Panc1 (cell line): ENCODE measurements at regions not wholly inside any gene's neighbourhood (a gene's known extent, or its start where the extent isn't known, plus 50 kb on each side); places are given as distances from the start of the nearest gene placed in this dataset.
"Not testable (repeated sequence)": the region's sequence is repeated elsewhere in the genome, so short reads cannot be mapped to it uniquely, and the experiment has no call there.

Experiments used
- POLR2AphosphoS5 ChIP-seq: IDR thresholded peaks from 2 replicates; pipeline ENCODE4 v1.6.1; 2012; ENCODE audit warnings: mild to moderate bottlenecking, low read depth, low read length, moderate library complexity
- REST ChIP-seq, 2 experiments: IDR thresholded peaks; 2 replicates each; pipeline ENCODE4 v1.6.1; 2011 to 2012; ENCODE audit warnings: low read depth in 2 of 2, control low read depth in 1 of 2, low read length in 1 of 2, mild to moderate bottlenecking in 1 of 2, moderate library complexity in 1 of 2; ENCODE audit not compliant: insufficient read depth in 1 of 2
- SIN3A ChIP-seq: IDR thresholded peaks from 2 replicates; pipeline ENCODE4 v1.6.1; 2012; ENCODE audit warnings: low read depth, mild to moderate bottlenecking, low read length, moderate library complexity, borderline replicate concordance; ENCODE audit not compliant: insufficient read depth
- TCF7L2 ChIP-seq: IDR thresholded peaks from 2 replicates; pipeline ENCODE4 v1.6.1; 2011; ENCODE audit warnings: mild to moderate bottlenecking, low read depth, low read length, inconsistent platforms
- TF ChIP-seq, protein P1 (sequence below): fragments of 450-650 bp; IDR thresholded peaks from 2 replicates; pipeline ENCODE4 v1.5.1; 2017; ENCODE audit warnings: mild to moderate bottlenecking

DNA sequence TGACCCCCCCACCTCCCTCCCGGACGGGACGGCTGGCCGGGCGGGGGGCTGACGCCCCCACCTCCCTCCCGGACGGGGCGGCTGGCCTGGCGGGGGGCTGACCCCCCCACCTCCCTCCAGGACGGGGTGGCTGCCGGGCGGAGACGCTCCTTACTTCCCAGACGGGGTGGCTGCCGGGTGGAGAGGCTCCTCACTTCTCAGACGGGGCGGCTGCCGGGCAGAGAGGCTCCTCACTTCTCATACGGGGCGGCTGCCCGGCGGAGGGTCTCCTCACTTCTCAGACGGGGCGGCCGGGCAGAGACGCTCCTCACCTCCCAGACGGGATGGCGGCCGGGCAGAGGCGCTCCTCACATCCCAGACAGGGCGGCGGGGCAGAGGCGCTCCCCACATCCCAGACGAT is 84.7 kb downstream of the OR2B2 start:
- not testable (repeated sequence) for TF ChIP-seq TCF7L2; POLR2AphosphoS5; REST (IDR thresholded peaks at IDR 0.05; ENCODE audit: insufficient read depth in 1 of 2, low read depth in 2 of 2, low read length in 1 of 2); SIN3A
- TF ChIP-seq, protein P1, sequence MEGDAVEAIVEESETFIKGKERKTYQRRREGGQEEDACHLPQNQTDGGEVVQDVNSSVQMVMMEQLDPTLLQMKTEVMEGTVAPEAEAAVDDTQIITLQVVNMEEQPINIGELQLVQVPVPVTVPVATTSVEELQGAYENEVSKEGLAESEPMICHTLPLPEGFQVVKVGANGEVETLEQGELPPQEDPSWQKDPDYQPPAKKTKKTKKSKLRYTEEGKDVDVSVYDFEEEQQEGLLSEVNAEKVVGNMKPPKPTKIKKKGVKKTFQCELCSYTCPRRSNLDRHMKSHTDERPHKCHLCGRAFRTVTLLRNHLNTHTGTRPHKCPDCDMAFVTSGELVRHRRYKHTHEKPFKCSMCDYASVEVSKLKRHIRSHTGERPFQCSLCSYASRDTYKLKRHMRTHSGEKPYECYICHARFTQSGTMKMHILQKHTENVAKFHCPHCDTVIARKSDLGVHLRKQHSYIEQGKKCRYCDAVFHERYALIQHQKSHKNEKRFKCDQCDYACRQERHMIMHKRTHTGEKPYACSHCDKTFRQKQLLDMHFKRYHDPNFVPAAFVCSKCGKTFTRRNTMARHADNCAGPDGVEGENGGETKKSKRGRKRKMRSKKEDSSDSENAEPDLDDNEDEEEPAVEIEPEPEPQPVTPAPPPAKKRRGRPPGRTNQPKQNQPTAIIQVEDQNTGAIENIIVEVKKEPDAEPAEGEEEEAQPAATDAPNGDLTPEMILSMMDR = not testable (repeated sequence)
